HG03342 (cell line): ENCODE measurements at regions not wholly inside any gene's neighbourhood (a gene's known extent, or its start where the extent isn't known, plus 50 kb on each side); places are given as distances from the start of the nearest gene placed in this dataset.

Experiments used
- ATAC-seq: cut with Tn5 transposase; IDR thresholded peaks from one replicate; pipeline ENCODE4 v1.9.1; 2021; ENCODE audit warnings: mild to moderate bottlenecking, moderate library complexity; ENCODE audit not compliant: unreplicated experiment

GRCh38 chr2:177029501-177029900 lies 183.1 kb upstream of the HNRNPA3 start:
- ATAC-seq, result no peak

DNA sequence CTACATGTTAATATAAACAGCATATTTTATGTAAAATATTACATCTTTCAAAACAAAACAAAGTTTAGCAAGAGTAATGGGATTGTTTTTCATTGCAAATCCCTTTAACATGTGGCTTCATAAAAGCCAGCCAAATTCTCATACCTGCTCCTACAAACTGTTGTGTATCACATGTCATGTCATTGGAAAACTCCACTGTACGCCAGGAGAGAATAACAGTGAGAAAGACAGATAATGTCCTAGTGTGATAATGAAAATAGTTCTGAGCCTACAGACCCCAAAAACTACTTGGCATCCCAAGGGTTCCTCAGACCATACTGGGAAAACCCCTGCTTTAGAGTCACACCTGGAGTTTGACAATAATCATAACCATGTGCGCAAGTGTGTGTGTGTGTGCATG lies 182.7 kb upstream of the HNRNPA3 start:
- no peak for ATAC-seq

DNA sequence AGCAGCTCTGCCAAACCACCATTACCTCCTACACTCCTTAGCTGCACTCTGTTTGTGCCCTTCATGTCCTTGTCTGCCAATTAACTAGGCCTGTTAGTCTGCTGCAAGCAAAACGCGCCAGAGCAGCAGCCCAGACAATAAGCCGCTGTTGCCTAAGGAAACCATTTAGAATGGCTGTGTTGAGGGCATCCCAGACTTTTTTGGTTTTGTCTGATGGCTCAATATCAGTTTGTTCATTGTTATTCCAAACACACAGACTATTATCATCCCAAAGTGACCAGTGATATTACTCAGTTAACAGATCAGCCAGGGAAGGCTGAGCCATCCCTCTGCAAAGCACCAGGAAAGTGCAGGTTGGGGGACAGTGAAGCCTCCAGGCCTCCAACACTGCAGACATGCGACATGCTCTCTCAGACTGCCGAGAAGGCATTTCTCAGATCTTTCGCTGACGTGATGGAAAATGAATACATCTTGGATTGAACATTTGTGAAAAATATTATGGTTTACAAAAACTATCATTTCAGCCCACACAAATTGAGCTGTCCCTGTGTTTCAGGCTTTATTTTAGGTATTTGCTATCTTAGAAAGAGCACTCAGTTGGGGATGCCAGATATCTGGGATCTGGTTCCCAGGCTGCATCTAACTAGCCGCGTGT lies 182.0 kb upstream of the HNRNPA3 start:
- ATAC-seq, result no peak

GRCh38 chr2:177031438-177032180 lies 181.0 kb upstream of the HNRNPA3 start:
- ATAC-seq, result no peak

DNA sequence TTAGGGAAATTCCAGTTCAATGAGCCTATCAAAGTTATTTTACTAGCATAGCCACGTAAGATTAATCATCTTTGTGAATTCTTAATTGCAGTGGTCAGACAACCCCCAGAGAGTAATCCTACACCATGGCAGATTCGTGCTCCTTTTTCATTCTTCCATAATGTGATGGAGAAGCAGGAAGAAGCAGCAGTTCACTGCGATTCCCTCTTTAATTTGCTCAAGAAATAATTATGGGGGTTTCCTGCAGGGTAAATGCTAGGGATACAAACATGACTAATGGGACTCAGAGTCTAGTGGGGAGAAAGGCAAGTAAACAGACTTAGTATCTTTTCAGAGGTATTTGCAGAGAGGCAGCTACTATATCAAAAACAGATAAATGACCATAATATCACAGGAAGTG lies 175.8 kb upstream of the HNRNPA3 start:
- ATAC-seq, result no peak

GRCh38 chr2:177037569-177037968 lies 175.0 kb upstream of the HNRNPA3 start:
- ATAC-seq, result no peak

GRCh38 chr2:177038787-177039484 lies 173.7 kb upstream of the HNRNPA3 start:
- no peak for ATAC-seq

- no peak for ATAC-seq
Observed at GRCh38 chr2:177042311-177042710, 170.3 kb upstream of the HNRNPA3 start.

DNA sequence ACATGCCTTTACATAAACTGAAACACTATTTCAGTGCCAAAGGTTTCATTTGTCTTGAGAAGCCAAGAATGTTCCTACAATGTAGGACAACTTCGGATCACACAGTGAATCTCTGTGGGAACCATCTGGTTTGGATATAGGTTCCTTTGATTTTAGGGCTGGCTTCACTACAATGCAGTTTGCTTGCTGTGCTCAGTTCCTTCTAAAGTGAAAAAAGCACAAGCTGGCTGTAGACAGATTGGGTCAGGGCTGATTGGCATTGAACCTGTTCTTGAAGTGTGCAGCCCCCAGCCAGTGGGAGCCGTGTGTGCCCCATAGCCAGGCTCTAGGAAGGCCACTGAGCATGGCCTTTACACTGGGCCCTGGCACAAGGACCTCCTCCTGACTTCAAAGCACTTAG lies 167.9 kb upstream of the HNRNPA3 start:
- ATAC-seq, result no peak

DNA sequence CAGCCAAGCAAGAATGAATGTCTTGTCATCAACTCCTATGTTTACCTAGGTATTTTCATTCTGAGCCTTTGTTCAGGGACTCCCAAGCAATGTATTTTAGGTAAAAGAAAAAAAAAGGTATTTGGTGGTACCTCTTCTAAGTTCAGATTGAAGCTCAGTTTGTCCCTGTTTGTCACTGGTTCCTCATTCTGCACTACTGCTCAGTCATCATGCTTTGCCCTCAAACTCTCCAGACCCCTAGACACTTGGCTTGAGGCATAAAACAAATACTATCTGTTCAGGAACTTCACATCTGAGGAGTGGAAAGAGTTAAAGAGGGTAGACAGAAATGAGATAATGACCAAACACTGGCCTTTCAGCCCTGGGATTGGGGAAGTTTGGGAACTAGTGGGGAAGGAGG lies 163.6 kb upstream of the HNRNPA3 start:
- ATAC-seq, result no peak

GRCh38 chr2:177051278-177051677 lies 161.3 kb upstream of the HNRNPA3 start:
- ATAC-seq, result no peak

GRCh38 chr2:177052471-177052870 lies 160.1 kb upstream of the HNRNPA3 start:
- no peak for ATAC-seq

DNA sequence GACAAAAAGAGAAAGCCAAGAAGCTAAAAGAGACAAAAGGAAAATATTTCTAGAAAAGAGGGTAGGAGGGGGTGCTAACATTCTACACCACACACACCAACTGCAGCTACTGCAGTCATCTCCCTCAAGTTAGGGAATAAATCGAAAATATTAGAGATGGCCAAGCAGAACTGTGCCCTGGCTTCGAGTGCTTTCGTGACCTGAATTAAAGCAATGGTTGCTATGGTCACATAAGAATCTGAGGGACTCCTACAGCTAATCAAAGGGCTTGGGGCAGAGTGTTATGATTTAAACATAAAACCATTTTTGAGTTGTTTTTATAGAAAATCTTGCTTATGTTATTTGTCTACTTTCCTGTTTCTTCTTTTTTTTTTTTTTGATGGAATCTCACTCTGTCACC lies 159.6 kb upstream of the HNRNPA3 start:
- no peak for ATAC-seq

DNA sequence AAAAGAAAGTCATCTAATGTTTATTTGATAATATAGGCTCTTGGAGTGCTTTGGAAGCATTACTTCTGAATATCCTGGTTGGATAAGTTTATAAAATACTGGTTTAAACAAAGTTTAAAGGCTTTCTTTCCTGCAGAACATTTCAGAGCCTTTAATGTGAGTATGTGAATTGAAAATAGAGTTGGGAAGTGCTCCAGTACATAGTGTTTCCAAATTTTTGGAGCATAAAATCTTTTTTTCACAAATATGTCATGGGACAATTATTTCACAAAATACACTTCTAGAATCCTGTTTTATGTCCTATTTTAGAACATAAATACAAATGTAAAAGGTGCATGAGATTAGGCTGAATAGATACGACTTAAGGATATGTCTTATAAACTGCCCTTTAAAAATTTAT lies 158.9 kb upstream of the HNRNPA3 start:
- no peak for ATAC-seq

DNA sequence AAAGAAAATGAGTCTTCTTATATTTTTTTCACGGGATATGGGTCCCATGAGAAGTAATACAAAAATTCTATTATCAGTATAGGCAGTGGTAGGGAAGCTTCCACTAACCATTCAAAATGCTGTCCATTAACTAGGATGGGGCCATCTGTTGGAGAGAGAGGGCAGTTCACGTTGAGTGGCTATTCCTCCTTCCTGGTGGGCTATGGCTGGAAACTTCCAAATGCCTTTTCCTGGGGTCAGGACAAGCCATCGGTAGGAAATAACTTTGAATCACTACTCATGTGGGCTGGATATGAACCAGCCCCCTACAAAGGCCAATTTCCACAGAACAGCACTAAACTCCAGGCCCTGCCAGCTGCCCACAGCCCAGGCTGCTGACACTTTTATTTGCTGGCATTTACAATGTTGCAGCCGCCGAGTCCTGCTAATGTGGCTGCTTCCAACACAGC lies 156.1 kb upstream of the HNRNPA3 start:
- ATAC-seq, result no peak

DNA sequence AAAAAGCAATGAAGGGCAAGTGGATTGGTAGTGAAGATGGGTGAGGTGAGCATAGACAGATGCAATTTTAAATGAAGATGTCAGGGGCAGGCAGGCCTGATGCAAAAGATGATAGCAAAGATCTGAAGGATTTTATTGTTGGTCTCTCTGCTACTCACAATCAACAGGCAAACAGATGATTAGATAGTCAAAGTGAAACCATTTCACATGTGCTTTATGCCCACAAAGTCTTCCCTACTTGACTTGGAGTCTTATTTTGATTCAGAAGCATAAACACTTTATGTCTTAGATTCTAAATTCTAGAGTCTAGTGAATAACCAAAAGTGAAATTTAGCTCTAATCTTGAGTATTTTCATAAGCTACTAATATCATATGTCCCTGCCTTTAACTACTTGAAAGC lies 153.8 kb upstream of the HNRNPA3 start:
- peak; percentile 64 for ATAC-seq

- no peak for ATAC-seq
Observed at GRCh38 chr2:177059293-177059692, 153.3 kb upstream of the HNRNPA3 start.

DNA sequence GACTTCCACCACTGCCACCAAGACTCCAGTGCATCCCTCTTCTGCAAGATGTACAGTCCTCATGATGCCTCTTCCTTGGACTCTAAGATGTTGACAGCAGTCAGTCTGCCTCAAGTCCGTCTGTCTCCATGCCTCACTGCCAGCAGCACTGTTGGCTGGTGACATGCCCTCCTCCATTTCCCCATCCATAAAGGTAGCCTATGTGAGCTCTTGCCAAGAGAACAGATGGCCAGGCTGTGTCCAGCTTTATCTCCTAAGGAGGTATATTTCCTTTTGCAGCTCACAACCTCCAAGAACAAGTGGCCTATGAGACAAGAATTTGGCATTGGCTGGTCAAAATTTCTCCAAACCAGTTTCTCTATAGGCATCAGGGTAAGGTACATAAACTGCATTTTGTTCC lies 149.3 kb upstream of the HNRNPA3 start:
- no peak for ATAC-seq

DNA sequence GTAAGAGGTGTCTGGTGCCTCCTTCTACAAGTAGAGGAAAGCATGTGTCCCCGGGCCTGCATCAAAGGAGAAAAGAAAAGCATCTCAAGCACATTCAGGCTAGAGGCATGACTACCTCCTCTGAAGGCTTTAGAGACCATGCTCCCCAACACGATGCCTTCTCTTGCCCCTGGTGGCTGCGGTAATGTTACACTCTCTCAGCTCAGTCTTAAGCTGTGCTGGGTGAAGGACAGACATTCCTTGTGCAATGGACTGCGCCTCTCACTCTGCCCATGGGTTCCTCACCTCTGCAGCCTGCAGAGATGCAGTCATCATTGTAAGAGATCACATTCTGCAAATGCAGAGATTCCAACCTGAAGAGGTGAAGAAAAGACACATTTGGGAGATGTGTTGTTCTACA lies 148.2 kb upstream of the HNRNPA3 start:
- no peak for ATAC-seq

DNA sequence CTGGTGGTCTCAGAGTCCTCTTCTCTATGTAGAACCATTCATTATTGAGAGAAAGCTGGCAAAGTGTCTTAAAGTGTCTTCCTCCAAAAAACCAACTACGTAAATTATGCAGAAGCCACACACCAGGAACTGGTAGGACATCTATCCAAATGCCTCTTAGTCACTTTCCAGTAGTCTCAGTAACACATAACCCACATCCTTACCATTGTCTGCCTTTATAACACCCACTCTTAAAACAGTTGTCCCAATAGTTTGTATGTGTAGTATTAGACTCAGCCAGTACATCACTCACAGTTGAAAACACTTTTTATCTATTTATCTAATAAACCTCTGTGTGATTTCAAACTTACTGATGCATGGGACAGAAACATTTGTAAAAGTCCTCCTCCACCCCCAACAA lies 143.6 kb upstream of the HNRNPA3 start:
- no peak for ATAC-seq

GRCh38 chr2:177072090-177072489 lies 140.5 kb upstream of the HNRNPA3 start:
- ATAC-seq, result no peak

DNA sequence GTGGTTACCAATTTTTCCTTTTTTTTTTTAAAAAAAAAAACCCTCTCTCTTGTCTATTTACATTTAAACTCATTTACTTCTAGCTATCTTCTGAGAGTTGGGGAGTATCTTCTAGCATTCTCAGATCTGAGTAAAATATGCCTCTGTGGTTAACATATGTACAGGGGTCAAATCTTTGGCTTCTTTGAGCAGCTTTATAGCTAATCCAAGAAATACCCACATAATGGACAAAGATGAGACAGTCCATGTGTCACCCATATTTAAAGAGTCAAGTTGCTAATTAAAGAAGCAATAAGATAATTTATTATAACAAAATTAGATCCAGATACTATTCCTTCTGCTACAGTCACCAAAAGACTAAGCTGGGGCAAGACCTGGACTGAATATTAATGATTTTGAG lies 139.0 kb upstream of the HNRNPA3 start:
- no peak for ATAC-seq
